ENCODE measurements at regions not wholly inside any gene's neighbourhood (a gene's known extent, or its start where the extent isn't known, plus 50 kb on each side); places are given as distances from the start of the nearest gene placed in this dataset.
"Not testable (repeated sequence)": the region's sequence is repeated elsewhere in the genome, so short reads cannot be mapped to it uniquely, and the experiment has no call there.

DNA sequence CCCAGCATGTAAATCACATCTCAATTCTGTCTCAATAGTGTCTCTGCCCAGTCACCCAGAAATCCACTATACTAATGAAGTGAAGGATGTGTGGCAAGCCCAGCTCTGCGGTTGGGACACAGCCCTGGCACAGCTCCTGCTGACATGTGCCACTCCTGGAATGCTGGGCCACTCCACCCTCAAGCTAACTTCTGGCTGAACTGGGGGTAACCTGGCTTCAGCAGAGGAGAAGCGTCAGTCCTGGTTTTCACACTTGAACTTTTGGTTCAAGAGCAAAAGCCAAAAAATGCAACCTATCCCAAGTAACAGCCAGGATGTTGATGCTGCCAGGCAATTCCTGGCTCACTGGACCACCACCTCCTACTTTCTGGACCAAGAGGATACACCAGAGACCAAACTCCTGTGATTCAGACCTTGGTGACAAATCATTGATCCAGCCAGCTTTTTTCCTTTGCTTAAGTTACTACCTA is 86.4 kb downstream of the ARRDC3 start:
- no peak overlapping the region for H3K4me3 ChIP-seq (ENCODE audit: low read depth, low read length)
- no peak for DNase-seq (ENCODE audit: low read depth)
- TF ChIP-seq, protein P1, sequence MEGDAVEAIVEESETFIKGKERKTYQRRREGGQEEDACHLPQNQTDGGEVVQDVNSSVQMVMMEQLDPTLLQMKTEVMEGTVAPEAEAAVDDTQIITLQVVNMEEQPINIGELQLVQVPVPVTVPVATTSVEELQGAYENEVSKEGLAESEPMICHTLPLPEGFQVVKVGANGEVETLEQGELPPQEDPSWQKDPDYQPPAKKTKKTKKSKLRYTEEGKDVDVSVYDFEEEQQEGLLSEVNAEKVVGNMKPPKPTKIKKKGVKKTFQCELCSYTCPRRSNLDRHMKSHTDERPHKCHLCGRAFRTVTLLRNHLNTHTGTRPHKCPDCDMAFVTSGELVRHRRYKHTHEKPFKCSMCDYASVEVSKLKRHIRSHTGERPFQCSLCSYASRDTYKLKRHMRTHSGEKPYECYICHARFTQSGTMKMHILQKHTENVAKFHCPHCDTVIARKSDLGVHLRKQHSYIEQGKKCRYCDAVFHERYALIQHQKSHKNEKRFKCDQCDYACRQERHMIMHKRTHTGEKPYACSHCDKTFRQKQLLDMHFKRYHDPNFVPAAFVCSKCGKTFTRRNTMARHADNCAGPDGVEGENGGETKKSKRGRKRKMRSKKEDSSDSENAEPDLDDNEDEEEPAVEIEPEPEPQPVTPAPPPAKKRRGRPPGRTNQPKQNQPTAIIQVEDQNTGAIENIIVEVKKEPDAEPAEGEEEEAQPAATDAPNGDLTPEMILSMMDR (IDR thresholded peaks at IDR 0.05; ENCODE audit: insufficient read depth, low read depth, low read length): no peak

DNA sequence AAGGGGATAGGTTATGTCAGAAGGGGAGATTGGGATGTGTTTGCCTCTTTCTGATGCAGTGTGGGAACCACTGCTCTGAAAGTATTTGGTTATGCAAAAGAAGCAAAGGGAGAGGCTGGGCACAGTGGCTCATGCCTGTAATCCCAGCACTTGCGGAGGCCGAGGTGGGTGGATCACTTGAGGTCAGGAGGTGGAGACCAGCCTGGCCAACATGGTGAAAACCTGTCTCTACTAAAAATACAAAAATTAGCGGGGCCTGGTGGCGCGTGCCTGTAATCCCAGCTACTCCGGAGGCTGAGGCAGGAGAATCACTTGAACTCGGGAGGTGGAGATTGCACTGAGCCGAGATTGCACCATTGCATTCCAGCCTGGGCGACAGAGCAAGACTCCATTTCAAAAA is 87.0 kb downstream of the ARRDC3 start:
- not testable (repeated sequence) for DNase-seq (ENCODE audit: low read depth)

DNA sequence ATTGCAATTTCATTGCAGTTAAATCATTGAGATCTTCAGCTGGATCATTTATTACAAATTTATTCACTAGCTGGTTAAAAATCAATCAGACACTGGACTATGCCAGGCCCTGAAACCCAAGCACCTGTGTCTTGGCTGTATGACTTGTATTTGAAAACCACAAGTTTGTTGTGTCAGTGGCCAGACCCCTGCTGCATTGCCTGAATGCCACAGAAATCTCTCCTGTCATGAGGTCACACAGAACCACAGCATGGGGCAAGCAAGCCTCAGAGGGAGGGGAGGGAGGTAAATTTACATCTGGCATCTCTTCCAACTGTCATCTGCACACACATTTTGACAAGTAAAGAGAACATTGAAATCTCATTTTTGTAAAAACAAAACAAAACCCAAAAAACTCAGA is 90.0 kb downstream of the ARRDC3 start:
- TF ChIP-seq, protein P1 (IDR thresholded peaks at IDR 0.05; ENCODE audit: insufficient read depth, low read depth, low read length): no peak
- H3K4me3 ChIP-seq (ENCODE audit: low read depth, low read length): no peak overlapping the region
- DNase-seq (ENCODE audit: low read depth): peak; percentile 57

More for the DNA sequence above, 87.0 kb downstream of the ARRDC3 start:
- H3K4me3 ChIP-seq (ENCODE audit: low read depth, low read length): not testable (repeated sequence)

DNA sequence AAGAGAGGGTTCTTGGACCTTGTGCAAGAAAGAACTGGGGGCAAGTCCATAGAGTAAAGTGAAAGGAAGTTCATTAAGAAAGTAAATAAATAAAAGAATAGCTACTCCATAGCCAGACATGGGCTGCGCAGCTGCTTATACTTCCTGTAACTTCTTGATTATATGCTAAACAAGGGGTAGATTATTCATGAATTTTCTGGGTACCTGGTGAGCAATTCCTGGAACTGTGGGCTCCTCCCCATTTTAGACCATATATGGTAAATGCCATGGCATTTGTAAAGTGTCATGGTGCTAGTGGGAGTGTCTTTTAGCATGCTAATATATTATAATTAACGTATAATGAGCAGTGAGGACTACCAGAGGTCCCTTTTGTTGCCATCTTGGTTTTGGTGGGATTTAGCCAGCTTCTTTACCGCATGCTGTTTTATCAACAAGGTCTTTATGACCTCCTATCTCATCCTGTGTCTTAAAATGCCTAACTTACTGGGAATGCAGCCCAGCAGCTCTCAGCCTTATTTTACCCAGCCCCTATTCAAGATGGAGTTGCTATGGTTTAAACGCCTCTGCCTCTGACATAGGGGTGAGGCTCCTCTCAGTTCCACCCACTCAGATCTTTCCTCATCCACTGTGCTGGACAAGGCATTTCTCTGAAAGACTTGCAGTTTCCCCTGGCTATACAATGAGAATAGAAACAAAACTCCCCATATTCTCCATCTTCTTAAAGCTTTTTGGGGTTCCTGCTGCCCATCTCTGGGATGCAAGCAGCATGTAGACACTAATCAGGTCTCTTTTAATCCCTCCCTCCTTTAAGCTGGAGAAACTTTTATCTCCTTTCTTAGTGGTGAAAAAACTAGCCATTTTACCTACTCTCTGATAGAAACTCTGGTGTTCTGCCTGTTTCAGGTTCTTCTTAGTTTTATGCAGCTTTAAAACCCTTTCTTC is 91.2 kb downstream of the ARRDC3 start:
- no peak overlapping the region for H3K4me3 ChIP-seq (ENCODE audit: low read depth, low read length)
- TF ChIP-seq, protein P1 (IDR thresholded peaks at IDR 0.05; ENCODE audit: insufficient read depth, low read depth, low read length): no peak
- DNase-seq (ENCODE audit: low read depth): no peak

DNA sequence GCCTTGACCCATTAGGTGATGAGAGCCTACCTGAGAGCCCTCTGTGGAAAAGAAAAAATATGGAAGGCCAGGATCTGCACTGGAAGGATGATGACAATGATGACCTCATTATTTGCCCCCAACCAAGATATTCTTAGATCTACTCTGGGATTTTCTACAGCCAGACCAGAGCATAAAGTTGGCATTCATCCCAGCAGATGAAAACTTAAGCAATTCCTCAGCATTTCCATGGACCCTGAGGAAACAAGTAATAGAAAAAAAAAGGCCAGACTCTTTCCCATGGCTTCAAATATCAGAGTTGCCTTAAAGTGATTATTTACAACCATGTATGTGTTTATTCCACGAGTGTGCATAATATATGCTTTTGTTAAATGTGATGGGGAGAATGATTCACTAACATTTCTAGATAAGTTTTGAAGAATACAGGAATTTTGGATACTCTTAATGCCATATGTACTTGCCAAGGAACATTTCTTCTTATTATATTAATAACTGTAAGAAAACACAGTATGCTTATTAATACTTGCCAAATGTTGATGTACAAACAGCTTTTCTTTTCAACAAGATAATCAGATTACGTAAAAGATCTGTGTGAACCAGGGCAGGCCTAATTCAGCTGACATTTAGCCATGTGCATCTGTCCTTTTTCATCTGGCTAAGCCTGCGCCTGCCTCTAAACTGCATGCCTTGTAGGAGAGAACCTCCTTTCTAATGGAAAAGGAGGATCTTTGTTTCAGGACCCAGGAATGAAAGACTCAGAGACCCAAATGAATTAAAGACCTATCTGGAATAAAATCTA is 94.8 kb downstream of the ARRDC3 start:
- H3K4me3 ChIP-seq (ENCODE audit: low read depth, low read length): no peak overlapping the region
- DNase-seq (ENCODE audit: low read depth): peak; percentile 92
- TF ChIP-seq, protein P1 (IDR thresholded peaks at IDR 0.05; ENCODE audit: insufficient read depth, low read depth, low read length): no peak

DNA sequence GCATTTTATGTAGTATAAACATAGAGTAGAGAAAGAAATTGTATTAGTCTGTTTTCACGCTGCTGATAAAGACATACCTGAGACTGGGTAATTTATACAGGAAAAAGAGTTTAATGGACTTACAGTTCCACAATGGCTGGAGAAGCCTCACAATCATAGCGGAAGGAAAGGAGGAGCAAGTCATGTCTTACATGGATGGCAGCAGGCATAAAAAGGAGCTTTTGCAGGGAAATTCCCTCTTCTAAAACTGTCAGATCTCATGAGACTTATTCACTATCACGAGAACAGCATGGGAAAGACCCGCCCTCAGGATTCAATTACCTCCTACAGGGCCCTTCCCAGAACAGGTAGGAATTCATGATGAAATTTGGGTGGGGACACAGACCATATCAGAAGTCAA is 98.1 kb downstream of the ARRDC3 start:
- H3K4me3 ChIP-seq (ENCODE audit: low read depth, low read length); DNase-seq (ENCODE audit: low read depth): not testable (repeated sequence)

DNA sequence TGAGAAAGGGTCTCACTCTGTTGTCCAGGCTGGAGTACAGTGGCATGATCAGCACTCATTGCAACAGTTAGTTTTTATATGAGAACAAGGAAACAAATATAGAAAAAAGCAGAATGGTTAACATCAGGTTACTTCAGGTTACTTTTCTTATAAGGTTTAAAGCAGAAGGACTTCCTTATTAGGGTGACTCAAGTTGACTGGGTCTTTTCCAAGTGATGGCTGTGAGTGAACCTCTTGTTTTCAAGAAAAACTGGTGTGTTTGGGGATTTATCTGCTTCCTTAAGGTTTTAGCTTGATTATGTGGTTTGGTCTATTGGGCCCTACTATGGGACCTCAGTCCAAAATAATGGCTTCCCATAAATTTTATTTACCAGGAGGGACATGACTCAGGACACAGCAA is 99.2 kb downstream of the ARRDC3 start:
- TF ChIP-seq, protein P1 (IDR thresholded peaks at IDR 0.05; ENCODE audit: insufficient read depth, low read depth, low read length): no peak

More for the DNA sequence above, 99.2 kb downstream of the ARRDC3 start:
- H3K4me3 ChIP-seq (ENCODE audit: low read depth, low read length): no peak overlapping the region
- DNase-seq (ENCODE audit: low read depth): peak; percentile 75
